GM10266 (cell line): ENCODE measurements at regions not wholly inside any gene's neighbourhood (a gene's known extent, or its start where the extent isn't known, plus 50 kb on each side); places are given as distances from the start of the nearest gene placed in this dataset.

Source experiments
- DNase-seq: peaks from one replicate; pipeline ENCODE4 v3.0.0; 2012; ENCODE audit errors: extremely low spot score
- CTCF ChIP-seq: IDR thresholded peaks from 2 replicates; pipeline ENCODE4 v1.5.1; 2012; ENCODE audit warnings: mild to moderate bottlenecking, low read depth; ENCODE audit not compliant: control insufficient read depth, insufficient read depth; ENCODE audit errors: missing control alignments

GRCh38 chr4:71151054-71151453, 157.6 kb downstream of the DCK start:
- TF ChIP-seq CTCF: no peak
- DNase-seq: no peak

- no peak for DNase-seq
- no peak for TF ChIP-seq CTCF
Observed at GRCh38 chr4:71156616-71157015, 163.2 kb downstream of the DCK start.

- TF ChIP-seq CTCF: no peak
- no peak for DNase-seq
Observed at GRCh38 chr4:71162386-71162785, 168.9 kb downstream of the DCK start.

GRCh38 chr4:71163317-71163716, 169.9 kb downstream of the DCK start:
- no peak for DNase-seq

GRCh38 chr4:71167083-71167482, 171.7 kb upstream of the SLC4A4 start:
- no peak for TF ChIP-seq CTCF
- DNase-seq: no peak

More at GRCh38 chr4:71163317-71163716, 169.9 kb downstream of the DCK start:
- TF ChIP-seq CTCF: no peak

- DNase-seq: no peak
- TF ChIP-seq CTCF: no peak
Observed at GRCh38 chr4:71171592-71171991, 167.2 kb upstream of the SLC4A4 start.

GRCh38 chr4:71181332-71181731, 157.5 kb upstream of the SLC4A4 start:
- TF ChIP-seq CTCF: no peak
- no peak for DNase-seq
